HepG2 (cell line): ENCODE measurements at regions not wholly inside any gene's neighbourhood (a gene's known extent, or its start where the extent isn't known, plus 50 kb on each side); places are given as distances from the start of the nearest gene placed in this dataset.

Experiments used
- ATAC-seq: fragments of 200-7000 bp; cut with Tn5 transposase; 3 replicates; pipeline ENCODE4 v1.9.1; 2020; ENCODE audit warnings: mild to moderate bottlenecking, moderate library complexity
- BruUV-seq: library from RNA; stranded (reverse); fragments of 400-500 nt; replicated peaks from 2 replicates; lab custom pipeline; 2021; lab: Mats Ljungman, UMichigan
- CTCF ChIA-PET: fragments of 300-600 bp; formaldehyde crosslinking; extraction: SDS; loops from one replicate; lab custom pipeline; 2021; ENCODE audit warnings: low total read pairs, inconsistent platforms, low intra/inter-chr PET ratio; lab: Yijun Ruan, JAX
- POLR2A ChIA-PET: fragments of 350-600 bp; sonication (Branson Sonifier 250); formaldehyde crosslinking; loops from one replicate; lab custom pipeline; 2020; ENCODE audit warnings: antibody characterized with exemption, inconsistent platforms; lab: Yijun Ruan, JAX
- DNase-seq: peaks from one replicate; pipeline ENCODE4 v3.0.0-alpha.2; 2015; ENCODE audit warnings: low spot score
- FAIRE-seq: peaks from 3 replicates; lab custom pipeline; 2011; peaks lifted over from hg19 to GRCh38; lab: Jason Lieb, UNC
- H2AFZ ChIP-seq: one replicate; pipeline ENCODE4 v1.6.1; 2011; ENCODE audit warnings: low read length, inconsistent platforms
- H3K27ac ChIP-seq: fragments of 300-600 bp; 3 replicates; pipeline ENCODE4 v1.8.0; 2011; ENCODE audit warnings: mixed run types, mild to moderate bottlenecking, mixed read lengths, low read length, inconsistent platforms; ENCODE audit not compliant: insufficient read depth; ENCODE audit errors: extremely low read length
- H3K27me3 ChIP-seq, 2 experiments: fragments of 200-600 bp in 1 of 2; 2 replicates in 1 of 2; 3 replicates in 1 of 2; pipeline versions ENCODE4 v1.6.0 to v1.8.0; 2011; ENCODE audit warnings: low read length in 2 of 2, mild to moderate bottlenecking in 2 of 2, moderate library complexity in 2 of 2, inconsistent platforms in 1 of 2; ENCODE audit not compliant: insufficient read depth in 2 of 2, control insufficient read depth in 1 of 2
- H3K36me3 ChIP-seq, 2 experiments: fragments of 200-600 bp in 1 of 2; replicated peaks in 1 of 2; 2 replicates in 1 of 2; 3 replicates in 1 of 2; pipeline versions ENCODE4 v1.5.1 to v1.8.0; 2011; ENCODE audit warnings: low read length in 2 of 2, inconsistent platforms in 1 of 2; ENCODE audit not compliant: insufficient read depth in 2 of 2, control insufficient read depth in 1 of 2
- H3K4me1 ChIP-seq: 2 replicates; pipeline ENCODE4 v1.5.1; 2012; ENCODE audit warnings: low read length, inconsistent platforms; ENCODE audit not compliant: insufficient read depth
- H3K4me2 ChIP-seq: 2 replicates; pipeline ENCODE4 v1.6.0; 2011; ENCODE audit warnings: low read depth, low read length, inconsistent platforms
- H3K4me3 ChIP-seq, 3 experiments: fragments of 200-600 bp in 1 of 3; sonication (generic), shearing (Covaris generic) in 1 of 3; replicated peaks in 1 of 3; 2 replicates each; pipeline ENCODE4 v1.5.1; 2011 to 2016; ENCODE audit warnings: low read length in 3 of 3, inconsistent platforms in 2 of 3, low read depth in 2 of 3, mild to moderate bottlenecking in 2 of 3, control low read depth in 1 of 3, mixed read lengths in 1 of 3; ENCODE audit not compliant: insufficient read depth in 1 of 3
- H3K79me2 ChIP-seq: one replicate; pipeline ENCODE4 v1.6.1; 2011; ENCODE audit warnings: low read length, inconsistent platforms; ENCODE audit not compliant: insufficient read depth
- H3K9ac ChIP-seq: 2 replicates; pipeline ENCODE4 v1.6.0; 2011; ENCODE audit warnings: mild to moderate bottlenecking, low read depth, low read length, inconsistent platforms; ENCODE audit not compliant: insufficient read depth
- H3K9me3 ChIP-seq: 2 replicates; pipeline ENCODE4 v1.5.1; 2012; ENCODE audit warnings: mild to moderate bottlenecking, low read length
- H4K20me1 ChIP-seq: 2 replicates; pipeline ENCODE4 v1.6.0; 2011; ENCODE audit warnings: inconsistent platforms, mild to moderate bottlenecking, low read length, moderate library complexity; ENCODE audit not compliant: insufficient read depth
- AGO1 ChIP-seq: fragments of 200-400 bp; formaldehyde crosslinking; IDR thresholded peaks from 2 replicates; pipeline ENCODE4 v1.6.1; 2017; ENCODE audit warnings: mild to moderate bottlenecking, low read depth, low read length, moderate library complexity; ENCODE audit not compliant: poor library complexity, severe bottlenecking
- CCDC6 ChIP-seq: sonication (generic); formaldehyde crosslinking; IDR thresholded peaks from 2 replicates; pipeline ENCODE4 v1.8.1; 2022; ENCODE audit warnings: mild to moderate bottlenecking, missing genetic modification reagents, moderate library complexity
- MAF1 ChIP-seq: sonication (generic); formaldehyde crosslinking; IDR thresholded peaks from 2 replicates; pipeline ENCODE4 v1.5.0; 2020; ENCODE audit warnings: missing genetic modification reagents, borderline replicate concordance
- MEIS1 ChIP-seq: sonication (generic); formaldehyde crosslinking; IDR thresholded peaks from 2 replicates; pipeline ENCODE4 v1.9.0; 2021; ENCODE audit warnings: mild to moderate bottlenecking, missing genetic modification reagents, moderate library complexity, borderline replicate concordance
- NR1H2 ChIP-seq: sonication (generic); formaldehyde crosslinking; IDR thresholded peaks from 2 replicates; pipeline ENCODE4 v1.8.1; 2022; ENCODE audit warnings: low read depth, missing genetic modification reagents, borderline replicate concordance
- PATZ1 ChIP-seq: sonication (generic); formaldehyde crosslinking; IDR thresholded peaks from 2 replicates; pipeline ENCODE4 v1.4.0; 2020; ENCODE audit warnings: missing genetic modification reagents
- PAX8 ChIP-seq: sonication (generic); formaldehyde crosslinking; IDR thresholded peaks from 2 replicates; pipeline ENCODE4 v1.8.0; 2022; ENCODE audit warnings: mild to moderate bottlenecking, missing genetic modification reagents, borderline replicate concordance
- SMARCE1 ChIP-seq: fragments of 450-650 bp; IDR thresholded peaks from 2 replicates; pipeline ENCODE4 v1.6.1; 2017; ENCODE audit warnings: borderline replicate concordance
- TRIM24 ChIP-seq: sonication (generic); formaldehyde crosslinking; IDR thresholded peaks from 2 replicates; pipeline ENCODE4 v1.8.0; 2022; ENCODE audit warnings: mild to moderate bottlenecking, missing genetic modification reagents
- ZNF891 ChIP-seq: sonication (generic); formaldehyde crosslinking; IDR thresholded peaks from 2 replicates; pipeline ENCODE4 v1.5.0; 2020; ENCODE audit warnings: mild to moderate bottlenecking, missing genetic modification reagents
- ZSCAN20 ChIP-seq: sonication (generic); formaldehyde crosslinking; IDR thresholded peaks from 2 replicates; pipeline ENCODE4 v1.4.0; 2020; ENCODE audit warnings: missing genetic modification reagents, mild to moderate bottlenecking, borderline replicate concordance
- WGBS: methylation state at CpG from one replicate; pipeline ENCODE4 v1.1.6; 2017; ENCODE audit warnings: low lambda C conversion rate; 5-methylcytosine and 5-hydroxymethylcytosine counted together
- in situ Hi-C: cut with HindIII; loops from 2 replicates; pipeline ENCODE4 v1.10.0; 2017; ENCODE audit warnings: low pct_unique_long_range_greater_than_20kb; ENCODE audit not compliant: extremely low pct_ligation_motif_present
- intact Hi-C: fragments of 100-400 bp; cut with micrococcal nuclease; formaldehyde crosslinking; loops from one replicate; pipeline ENCODE4 v1.10.0; 2022; ENCODE audit not compliant: unreplicated experiment

GRCh38 chr10:105885495-105885894 lies 1244.4 kb downstream of the SORCS3 start (continued):
- no peak for TF ChIP-seq PATZ1 (CRISPR knock-in tag)
- TF ChIP-seq MEIS1 (CRISPR knock-in tag) = no peak
- TF ChIP-seq NR1H2 (CRISPR knock-in tag) = no peak
- TF ChIP-seq PAX8 (CRISPR knock-in tag) = no peak
- no peak for TF ChIP-seq TRIM24
- TF ChIP-seq MAF1 (CRISPR knock-in tag) = no peak
- TF ChIP-seq ZNF891 (CRISPR knock-in tag) = no peak

- Histone ChIP-seq H3K27me3 (no peaks in the 10 kb centered on the region; a peak in 1 of 5 replicates), H4K20me1 (no peaks in the 10 kb centered on the region), H3K4me3 (no peak overlapping the region), H3K27ac (no peak overlapping the region), H3K9ac (no peak overlapping the region), H3K4me1 (no peaks in the 10 kb centered on the region), H2AFZ (no peak overlapping the region), H3K36me3 (no peaks in the 10 kb centered on the region), H3K4me2 (no peak overlapping the region), H3K79me2 (no peaks in the 10 kb centered on the region), H3K9me3 (peaks cover 79% of the 10 kb centered on the region)
- CTCF ChIA-PET = no interaction called here
- WGBS = 0% methylated on average over 1 of the region's 1 CpG
- no peak for TF ChIP-seq AGO1
- no peak for TF ChIP-seq ZSCAN20
- no peak for TF ChIP-seq CCDC6 (CRISPR knock-in tag)
- no peak for TF ChIP-seq SMARCE1
- POLR2A ChIA-PET = no interaction called here
- BruUV-seq = no TSS peak
- FAIRE-seq (no peak), DNase-seq (no peak), ATAC-seq (no peak)
- in situ Hi-C loops (no loop called here), intact Hi-C loops (no loop called here)
Measured at GRCh38 chr10:105879401-105879800, 1238.3 kb downstream of the SORCS3 start.
